Activated T-cell treated with anti-CD3 and anti-CD28 coated beads, Interleukin-2, amount 50 U/mL, for 4 hours (primary cell): ENCODE measurements at regions not wholly inside any gene's neighbourhood (a gene's known extent, or its start where the extent isn't known, plus 50 kb on each side); places are given as distances from the start of the nearest gene placed in this dataset.

Experiments
- ATAC-seq, 2 donors: fragments of 200-7000 bp; cut with Tn5 transposase; one replicate each; pipeline ENCODE4 v1.10.0; 2021
- DNase-seq: peaks from one replicate; pipeline ENCODE4 v3.0.0-alpha.2; 2020
- H3K27me3 Mint-ChIP-seq: one replicate; pipeline ENCODE4 v1.8.0; 2021; ENCODE audit warnings: low read depth, mixed read lengths
- H3K36me3 Mint-ChIP-seq: one replicate; pipeline ENCODE4 v1.8.0; 2022; ENCODE audit warnings: mixed read lengths; ENCODE audit not compliant: insufficient read depth
- H3K4me1 Mint-ChIP-seq: one replicate; pipeline ENCODE4 v1.8.0; 2021; ENCODE audit warnings: low read depth, mixed read lengths
- H3K4me3 Mint-ChIP-seq: one replicate; pipeline ENCODE4 v1.8.0; 2021; ENCODE audit warnings: mild to moderate bottlenecking, moderate library complexity, mixed read lengths
- H3K9me3 Mint-ChIP-seq: one replicate; pipeline ENCODE4 v1.8.0; 2021; ENCODE audit warnings: mixed read lengths

DNA sequence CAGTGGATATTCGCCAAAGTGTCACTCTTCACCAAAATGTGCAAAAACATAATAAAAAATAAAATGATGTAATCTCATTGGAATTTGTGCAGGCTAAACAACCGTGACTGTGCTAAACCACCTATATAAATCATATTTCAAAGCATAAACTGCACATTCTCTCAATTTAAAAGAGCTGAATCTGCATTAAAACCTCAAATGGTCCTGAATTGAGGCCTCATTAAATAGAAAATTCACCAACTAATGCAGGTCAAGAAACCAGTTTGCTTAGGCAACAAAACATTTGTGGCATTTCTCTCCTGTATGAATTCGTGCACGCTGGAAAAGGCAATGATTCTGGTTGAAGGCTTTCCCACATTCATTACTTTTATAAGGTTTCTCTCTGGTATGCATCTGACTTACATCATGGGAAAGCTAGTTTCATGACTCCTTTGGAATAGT lies 80.1 kb upstream of the IFNG-AS1 start:
- Mint-ChIP-seq H3K27me3 (no peaks in the 10 kb centered on the region), H3K36me3 (no peaks in the 10 kb centered on the region), H3K4me3 (no peak overlapping the region), H3K9me3 (no peaks in the 10 kb centered on the region), H3K4me1 (no peaks in the 10 kb centered on the region)
- DNase-seq (no peak), ATAC-seq (no peak)

DNA sequence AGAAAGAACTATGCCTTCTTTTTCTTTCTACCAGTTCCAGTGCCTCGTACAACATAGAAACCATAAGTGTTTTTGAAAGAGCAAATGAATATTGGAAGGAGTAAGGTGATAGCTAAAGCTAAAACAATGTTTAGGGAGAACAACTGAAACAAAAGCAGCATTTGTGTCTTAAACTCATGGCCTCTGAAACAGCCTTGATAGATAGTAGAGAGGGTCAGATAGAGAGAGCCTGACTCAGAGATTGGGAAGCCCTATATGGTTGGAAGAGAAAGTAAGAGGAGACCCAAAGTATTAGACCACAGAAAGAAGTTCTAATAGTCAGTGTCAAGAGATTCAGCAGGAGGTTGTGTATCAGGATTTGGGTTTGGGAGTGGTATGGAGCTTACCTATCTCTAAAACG lies 79.6 kb upstream of the IFNG-AS1 start:
- no peak for DNase-seq
- Mint-ChIP-seq H3K4me3 (no peak overlapping the region), H3K4me1 (no peaks in the 10 kb centered on the region), H3K9me3 (no peaks in the 10 kb centered on the region), H3K36me3 (no peaks in the 10 kb centered on the region), H3K27me3 (no peaks in the 10 kb centered on the region)
- ATAC-seq: no peak

GRCh38 chr12:67910360-67911274 lies 78.6 kb upstream of the IFNG-AS1 start:
- no peaks in the 10 kb centered on the region for H3K36me3 Mint-ChIP-seq
- no peaks in the 10 kb centered on the region for H3K4me1 Mint-ChIP-seq
- no peaks in the 10 kb centered on the region for H3K27me3 Mint-ChIP-seq
- DNase-seq (no peak), ATAC-seq (no peak)
- no peaks in the 10 kb centered on the region for H3K9me3 Mint-ChIP-seq
- H3K4me3 Mint-ChIP-seq: no peak overlapping the region

DNA sequence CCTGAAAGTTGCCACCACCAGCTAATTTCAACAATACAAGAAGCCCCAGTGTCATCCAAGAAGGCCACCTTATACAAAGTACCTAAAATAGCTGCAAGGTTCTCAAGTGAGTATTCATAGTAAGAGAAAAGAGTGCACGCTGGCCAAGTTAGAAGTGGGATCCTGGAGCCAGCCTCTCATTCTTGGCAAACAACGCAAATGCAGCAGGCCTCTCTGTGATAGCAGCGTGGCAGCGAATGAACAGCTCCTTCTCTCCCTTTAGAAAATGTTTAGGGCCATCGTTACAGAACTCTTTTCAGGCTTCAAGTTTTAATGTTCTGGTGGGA lies 78.0 kb upstream of the IFNG-AS1 start:
- H3K4me1 Mint-ChIP-seq: no peaks in the 10 kb centered on the region
- H3K9me3 Mint-ChIP-seq: no peaks in the 10 kb centered on the region
- DNase-seq: no peak
- no peak overlapping the region for H3K4me3 Mint-ChIP-seq
- no peaks in the 10 kb centered on the region for H3K27me3 Mint-ChIP-seq
- no peak for ATAC-seq
- no peaks in the 10 kb centered on the region for H3K36me3 Mint-ChIP-seq

GRCh38 chr12:67911789-67912188 lies 77.5 kb upstream of the IFNG-AS1 start:
- no peak for DNase-seq
- Mint-ChIP-seq H3K36me3 (no peaks in the 10 kb centered on the region), H3K4me3 (no peak overlapping the region), H3K4me1 (no peaks in the 10 kb centered on the region), H3K9me3 (no peaks in the 10 kb centered on the region), H3K27me3 (peaks cover 3% of the 10 kb centered on the region)
- ATAC-seq: no peak

GRCh38 chr12:67915335-67915851 lies 73.9 kb upstream of the IFNG-AS1 start:
- DNase-seq: no peak
- H3K9me3 Mint-ChIP-seq: no peaks in the 10 kb centered on the region
- H3K27me3 Mint-ChIP-seq: peaks cover 3% of the 10 kb centered on the region

DNA sequence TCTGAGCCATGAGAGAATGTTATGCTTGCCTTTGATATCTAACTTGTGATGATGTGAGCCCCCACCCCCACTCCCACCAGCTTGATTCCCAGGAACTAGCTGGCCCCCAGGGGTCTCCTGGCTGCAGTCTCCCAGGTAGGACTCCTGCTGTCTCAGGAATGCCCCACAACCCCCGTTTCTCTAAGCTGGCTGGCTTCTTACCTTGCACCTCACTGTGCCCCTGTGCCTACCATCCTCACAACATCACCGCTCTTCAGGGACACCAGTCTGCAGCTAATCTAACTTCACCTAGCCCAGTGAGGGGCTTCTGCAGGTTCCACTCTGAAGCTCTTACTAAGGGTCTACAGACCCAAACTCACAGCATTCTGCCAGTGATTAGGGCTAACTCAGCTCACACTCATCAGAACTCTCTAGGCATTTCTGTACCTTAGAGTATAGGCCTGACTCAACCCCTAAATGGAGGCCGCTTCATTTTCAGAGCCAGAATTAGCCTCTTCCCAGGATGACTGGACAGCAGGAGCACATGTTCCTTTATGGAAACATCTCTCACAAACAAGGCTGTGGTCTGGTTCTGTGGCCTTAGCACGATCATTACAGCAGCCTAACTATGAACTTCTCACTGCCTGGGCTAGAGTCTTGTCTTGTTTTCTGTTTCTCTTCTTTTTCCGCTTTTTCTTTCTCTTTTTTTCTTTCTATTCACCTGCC lies 72.8 kb upstream of the IFNG-AS1 start:
- DNase-seq: no peak
- Mint-ChIP-seq H3K36me3 (no peaks in the 10 kb centered on the region), H3K27me3 (peaks cover 3% of the 10 kb centered on the region), H3K4me1 (peaks cover 14% of the 10 kb centered on the region), H3K9me3 (no peaks in the 10 kb centered on the region), H3K4me3 (no peak overlapping the region)
- ATAC-seq: no peak

More at GRCh38 chr12:67915335-67915851, 73.9 kb upstream of the IFNG-AS1 start:
- Mint-ChIP-seq H3K4me1 (peaks cover 8% of the 10 kb centered on the region), H3K4me3 (no peak overlapping the region), H3K36me3 (no peaks in the 10 kb centered on the region)
- no peak for ATAC-seq

DNA sequence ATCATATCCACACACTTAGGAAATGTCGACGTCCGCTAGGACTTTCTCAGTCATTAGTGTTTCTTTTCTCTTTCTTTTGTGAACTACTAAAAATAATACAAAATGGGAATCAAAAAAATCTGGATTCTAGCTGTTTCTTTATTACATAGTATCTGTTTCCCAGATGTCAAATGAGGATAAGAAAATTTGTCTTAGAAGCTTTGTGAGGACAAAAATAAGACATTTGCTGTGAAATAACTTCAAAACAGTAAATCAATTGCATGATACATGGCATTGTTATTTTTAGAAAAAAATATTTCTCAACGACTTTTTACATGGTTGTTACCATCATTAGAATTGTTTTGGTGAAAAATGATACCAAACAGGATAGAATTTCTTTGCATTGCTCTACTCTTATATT lies 71.4 kb upstream of the IFNG-AS1 start:
- H3K4me1 Mint-ChIP-seq: peaks cover 14% of the 10 kb centered on the region
- DNase-seq (no peak), ATAC-seq (no peak)
- peaks cover 3% of the 10 kb centered on the region for H3K27me3 Mint-ChIP-seq
- no peaks in the 10 kb centered on the region for H3K36me3 Mint-ChIP-seq
- H3K4me3 Mint-ChIP-seq: no peak overlapping the region
- H3K9me3 Mint-ChIP-seq: no peaks in the 10 kb centered on the region

DNA sequence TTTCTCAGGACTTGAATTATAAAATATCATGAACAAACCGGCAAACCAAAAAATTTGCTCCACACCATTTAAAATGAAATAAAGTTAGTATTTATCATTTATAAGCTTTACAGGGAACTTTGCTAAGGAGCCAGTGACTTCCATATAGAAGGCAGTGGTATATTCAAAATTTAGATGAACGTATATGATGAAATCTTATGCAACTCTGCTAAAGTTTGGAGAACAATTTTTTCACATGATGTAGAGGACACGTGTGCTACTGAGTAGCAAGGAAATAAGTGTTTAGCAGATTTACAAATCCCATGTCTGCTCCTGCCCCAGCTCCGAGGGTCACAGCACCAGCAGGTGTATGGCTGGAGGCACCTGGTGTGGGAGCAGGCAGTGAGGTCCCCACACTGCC lies 70.8 kb upstream of the IFNG-AS1 start:
- ATAC-seq (no peak), DNase-seq (no peak)
- H3K9me3 Mint-ChIP-seq: no peaks in the 10 kb centered on the region
- peaks cover 14% of the 10 kb centered on the region for H3K4me1 Mint-ChIP-seq
- peaks cover 3% of the 10 kb centered on the region for H3K27me3 Mint-ChIP-seq
- H3K36me3 Mint-ChIP-seq: no peaks in the 10 kb centered on the region
- no peak overlapping the region for H3K4me3 Mint-ChIP-seq

DNA sequence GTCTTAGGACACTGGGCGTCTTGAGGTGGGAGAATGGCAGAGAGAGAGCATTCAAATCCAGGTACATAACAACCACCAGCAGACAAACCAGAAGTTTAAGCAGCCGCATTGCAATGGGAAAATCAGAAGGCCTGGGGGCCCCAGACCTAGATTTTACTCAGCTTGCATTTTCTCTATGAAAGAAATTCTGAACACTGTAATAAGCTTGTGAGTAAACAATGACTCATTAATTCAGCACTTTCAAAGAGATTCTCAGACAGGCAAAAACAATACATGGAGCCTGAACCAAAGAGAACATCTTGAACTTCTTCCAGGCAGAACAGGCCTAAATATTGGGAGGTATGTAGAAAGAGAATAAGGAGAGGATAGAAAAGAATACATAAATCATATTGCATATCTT lies 69.8 kb upstream of the IFNG-AS1 start:
- Mint-ChIP-seq H3K4me3 (no peak overlapping the region), H3K27me3 (peaks cover 3% of the 10 kb centered on the region)
- no peak for ATAC-seq

GRCh38 chr12:67920413-67920812 lies 68.8 kb upstream of the IFNG-AS1 start:
- ATAC-seq (no peak), DNase-seq (no peak)
- Mint-ChIP-seq H3K27me3 (peaks cover 3% of the 10 kb centered on the region), H3K9me3 (no peaks in the 10 kb centered on the region), H3K36me3 (no peaks in the 10 kb centered on the region), H3K4me3 (no peak overlapping the region), H3K4me1 (peaks cover 16% of the 10 kb centered on the region)

More for the DNA sequence above, 69.8 kb upstream of the IFNG-AS1 start:
- no peak for DNase-seq
- Mint-ChIP-seq H3K9me3 (no peaks in the 10 kb centered on the region), H3K36me3 (no peaks in the 10 kb centered on the region), H3K4me1 (peaks cover 14% of the 10 kb centered on the region)

GRCh38 chr12:67921286-67921685 lies 68.0 kb upstream of the IFNG-AS1 start:
- Mint-ChIP-seq H3K27me3 (peaks cover 3% of the 10 kb centered on the region), H3K4me1 (peaks cover 23% of the 10 kb centered on the region), H3K36me3 (no peaks in the 10 kb centered on the region), H3K4me3 (no peak overlapping the region), H3K9me3 (no peaks in the 10 kb centered on the region)
- ATAC-seq (no peak), DNase-seq (no peak)

GRCh38 chr12:67922245-67922644 lies 67.0 kb upstream of the IFNG-AS1 start:
- Mint-ChIP-seq H3K4me1 (peaks cover 23% of the 10 kb centered on the region), H3K36me3 (no peaks in the 10 kb centered on the region), H3K27me3 (no peaks in the 10 kb centered on the region), H3K4me3 (no peak overlapping the region), H3K9me3 (no peaks in the 10 kb centered on the region)
- ATAC-seq: no peak
- DNase-seq: no peak

GRCh38 chr12:67925077-67925476 lies 64.2 kb upstream of the IFNG-AS1 start:
- Mint-ChIP-seq H3K4me3 (no peak overlapping the region), H3K4me1 (peaks cover 18% of the 10 kb centered on the region), H3K27me3 (no peaks in the 10 kb centered on the region), H3K36me3 (no peaks in the 10 kb centered on the region), H3K9me3 (no peaks in the 10 kb centered on the region)
- ATAC-seq: no peak
- no peak for DNase-seq

DNA sequence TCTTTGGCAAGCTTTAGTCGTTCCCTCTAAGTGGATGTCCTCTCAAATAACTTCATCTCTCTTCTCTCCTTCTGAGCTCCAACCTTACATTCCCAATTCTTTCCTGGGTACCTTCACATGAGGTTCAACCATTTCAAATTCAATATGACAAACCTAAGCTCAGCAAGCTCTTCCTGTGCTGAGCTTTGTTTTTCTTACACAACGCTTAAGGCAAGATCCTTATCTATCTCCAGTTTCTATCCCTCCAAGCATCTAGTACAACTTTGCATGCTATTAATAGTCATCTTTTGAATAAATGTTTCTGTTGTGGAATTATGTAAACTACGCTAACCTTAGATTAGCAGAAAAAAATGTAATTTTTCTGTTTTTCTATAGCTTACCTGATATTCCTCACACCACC lies 63.7 kb upstream of the IFNG-AS1 start:
- Mint-ChIP-seq H3K4me3 (no peak overlapping the region), H3K4me1 (peaks cover 13% of the 10 kb centered on the region), H3K36me3 (no peaks in the 10 kb centered on the region), H3K27me3 (no peaks in the 10 kb centered on the region), H3K9me3 (no peaks in the 10 kb centered on the region)
- no peak for ATAC-seq
- DNase-seq: no peak
